ENCODE measurements at regions not wholly inside any gene's neighbourhood (a gene's known extent, or its start where the extent isn't known, plus 50 kb on each side); places are given as distances from the start of the nearest gene placed in this dataset.

DNA sequence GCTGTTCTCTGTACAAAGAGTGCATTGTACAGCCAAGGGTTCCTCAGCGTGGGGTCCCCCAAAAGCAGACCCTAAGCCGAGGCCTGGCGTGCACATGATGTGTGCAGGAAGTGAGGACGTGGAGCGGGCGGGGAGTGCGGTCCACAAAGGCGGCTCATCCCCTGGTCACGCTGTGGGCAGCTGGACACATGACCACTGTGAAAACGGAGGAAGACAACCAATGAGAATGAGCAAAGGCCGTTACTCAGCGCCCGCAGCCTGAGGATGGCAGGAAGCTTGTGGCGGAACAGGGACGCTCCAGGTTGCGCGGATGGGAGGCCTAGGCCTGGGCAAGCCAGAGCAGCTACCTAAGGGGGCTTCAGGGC, 1263.7 kb downstream of the BRD1 start:
- no peak overlapping the region for H3K27ac Mint-ChIP-seq

More for the DNA sequence above, 1263.7 kb downstream of the BRD1 start:
- no peaks in the 10 kb centered on the region for H3K36me3 Mint-ChIP-seq (ENCODE audit: low read depth)
- H3F3A ChIP-seq (replicated peaks; ENCODE audit: low read depth) = no peaks in the 10 kb centered on the region
- H3K27me3 ChIP-seq (ENCODE audit: insufficient read depth) = no peaks in the 10 kb centered on the region
- TF ChIP-seq, protein P1, sequence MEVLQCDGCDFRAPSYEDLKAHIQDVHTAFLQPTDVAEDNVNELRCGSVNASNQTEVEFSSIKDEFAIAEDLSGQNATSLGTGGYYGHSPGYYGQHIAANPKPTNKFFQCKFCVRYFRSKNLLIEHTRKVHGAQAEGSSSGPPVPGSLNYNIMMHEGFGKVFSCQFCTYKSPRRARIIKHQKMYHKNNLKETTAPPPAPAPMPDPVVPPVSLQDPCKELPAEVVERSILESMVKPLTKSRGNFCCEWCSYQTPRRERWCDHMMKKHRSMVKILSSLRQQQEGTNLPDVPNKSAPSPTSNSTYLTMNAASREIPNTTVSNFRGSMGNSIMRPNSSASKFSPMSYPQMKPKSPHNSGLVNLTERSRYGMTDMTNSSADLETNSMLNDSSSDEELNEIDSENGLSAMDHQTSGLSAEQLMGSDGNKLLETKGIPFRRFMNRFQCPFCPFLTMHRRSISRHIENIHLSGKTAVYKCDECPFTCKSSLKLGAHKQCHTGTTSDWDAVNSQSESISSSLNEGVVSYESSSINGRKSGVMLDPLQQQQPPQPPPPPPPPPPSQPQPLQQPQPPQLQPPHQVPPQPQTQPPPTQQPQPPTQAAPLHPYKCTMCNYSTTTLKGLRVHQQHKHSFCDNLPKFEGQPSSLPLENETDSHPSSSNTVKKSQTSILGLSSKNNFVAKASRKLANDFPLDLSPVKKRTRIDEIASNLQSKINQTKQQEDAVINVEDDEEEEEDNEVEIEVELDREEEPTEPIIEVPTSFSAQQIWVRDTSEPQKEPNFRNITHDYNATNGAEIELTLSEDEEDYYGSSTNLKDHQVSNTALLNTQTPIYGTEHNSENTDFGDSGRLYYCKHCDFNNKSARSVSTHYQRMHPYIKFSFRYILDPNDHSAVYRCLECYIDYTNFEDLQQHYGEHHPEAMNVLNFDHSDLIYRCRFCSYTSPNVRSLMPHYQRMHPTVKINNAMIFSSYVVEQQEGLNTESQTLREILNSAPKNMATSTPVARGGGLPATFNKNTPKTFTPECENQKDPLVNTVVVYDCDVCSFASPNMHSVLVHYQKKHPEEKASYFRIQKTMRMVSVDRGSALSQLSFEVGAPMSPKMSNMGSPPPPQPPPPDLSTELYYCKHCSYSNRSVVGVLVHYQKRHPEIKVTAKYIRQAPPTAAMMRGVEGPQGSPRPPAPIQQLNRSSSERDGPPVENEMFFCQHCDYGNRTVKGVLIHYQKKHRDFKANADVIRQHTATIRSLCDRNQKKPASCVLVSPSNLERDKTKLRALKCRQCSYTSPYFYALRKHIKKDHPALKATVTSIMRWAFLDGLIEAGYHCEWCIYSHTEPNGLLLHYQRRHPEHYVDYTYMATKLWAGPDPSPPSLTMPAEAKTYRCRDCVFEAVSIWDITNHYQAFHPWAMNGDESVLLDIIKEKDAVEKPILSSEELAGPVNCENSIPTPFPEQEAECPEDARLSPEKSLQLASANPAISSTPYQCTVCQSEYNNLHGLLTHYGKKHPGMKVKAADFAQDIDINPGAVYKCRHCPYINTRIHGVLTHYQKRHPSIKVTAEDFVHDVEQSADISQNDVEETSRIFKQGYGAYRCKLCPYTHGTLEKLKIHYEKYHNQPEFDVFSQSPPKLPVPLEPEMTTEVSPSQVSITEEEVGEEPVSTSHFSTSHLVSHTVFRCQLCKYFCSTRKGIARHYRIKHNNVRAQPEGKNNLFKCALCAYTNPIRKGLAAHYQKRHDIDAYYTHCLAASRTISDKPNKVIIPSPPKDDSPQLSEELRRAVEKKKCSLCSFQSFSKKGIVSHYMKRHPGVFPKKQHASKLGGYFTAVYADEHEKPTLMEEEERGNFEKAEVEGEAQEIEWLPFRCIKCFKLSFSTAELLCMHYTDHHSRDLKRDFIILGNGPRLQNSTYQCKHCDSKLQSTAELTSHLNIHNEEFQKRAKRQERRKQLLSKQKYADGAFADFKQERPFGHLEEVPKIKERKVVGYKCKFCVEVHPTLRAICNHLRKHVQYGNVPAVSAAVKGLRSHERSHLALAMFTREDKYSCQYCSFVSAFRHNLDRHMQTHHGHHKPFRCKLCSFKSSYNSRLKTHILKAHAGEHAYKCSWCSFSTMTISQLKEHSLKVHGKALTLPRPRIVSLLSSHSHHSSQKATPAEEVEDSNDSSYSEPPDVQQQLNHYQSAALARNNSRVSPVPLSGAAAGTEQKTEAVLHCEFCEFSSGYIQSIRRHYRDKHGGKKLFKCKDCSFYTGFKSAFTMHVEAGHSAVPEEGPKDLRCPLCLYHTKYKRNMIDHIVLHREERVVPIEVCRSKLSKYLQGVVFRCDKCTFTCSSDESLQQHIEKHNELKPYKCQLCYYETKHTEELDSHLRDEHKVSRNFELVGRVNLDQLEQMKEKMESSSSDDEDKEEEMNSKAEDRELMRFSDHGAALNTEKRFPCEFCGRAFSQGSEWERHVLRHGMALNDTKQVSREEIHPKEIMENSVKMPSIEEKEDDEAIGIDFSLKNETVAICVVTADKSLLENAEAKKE (CRISPR knock-in tag; IDR thresholded peaks at IDR 0.05) = no peak
- no peak for TF ChIP-seq EZH2 (IDR thresholded peaks at IDR 0.05; ENCODE audit: low read depth, unreplicated experiment)
- no peak for TF ChIP-seq ZNF331 (CRISPR knock-in tag; IDR thresholded peaks at IDR 0.05; ENCODE audit: low read depth)
- TF ChIP-seq, protein P2, sequence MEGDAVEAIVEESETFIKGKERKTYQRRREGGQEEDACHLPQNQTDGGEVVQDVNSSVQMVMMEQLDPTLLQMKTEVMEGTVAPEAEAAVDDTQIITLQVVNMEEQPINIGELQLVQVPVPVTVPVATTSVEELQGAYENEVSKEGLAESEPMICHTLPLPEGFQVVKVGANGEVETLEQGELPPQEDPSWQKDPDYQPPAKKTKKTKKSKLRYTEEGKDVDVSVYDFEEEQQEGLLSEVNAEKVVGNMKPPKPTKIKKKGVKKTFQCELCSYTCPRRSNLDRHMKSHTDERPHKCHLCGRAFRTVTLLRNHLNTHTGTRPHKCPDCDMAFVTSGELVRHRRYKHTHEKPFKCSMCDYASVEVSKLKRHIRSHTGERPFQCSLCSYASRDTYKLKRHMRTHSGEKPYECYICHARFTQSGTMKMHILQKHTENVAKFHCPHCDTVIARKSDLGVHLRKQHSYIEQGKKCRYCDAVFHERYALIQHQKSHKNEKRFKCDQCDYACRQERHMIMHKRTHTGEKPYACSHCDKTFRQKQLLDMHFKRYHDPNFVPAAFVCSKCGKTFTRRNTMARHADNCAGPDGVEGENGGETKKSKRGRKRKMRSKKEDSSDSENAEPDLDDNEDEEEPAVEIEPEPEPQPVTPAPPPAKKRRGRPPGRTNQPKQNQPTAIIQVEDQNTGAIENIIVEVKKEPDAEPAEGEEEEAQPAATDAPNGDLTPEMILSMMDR (conservative IDR thresholded peaks at IDR 0.05; ENCODE audit: low read depth in 2 of 2) = no peak
- TF ChIP-seq, protein P3, sequence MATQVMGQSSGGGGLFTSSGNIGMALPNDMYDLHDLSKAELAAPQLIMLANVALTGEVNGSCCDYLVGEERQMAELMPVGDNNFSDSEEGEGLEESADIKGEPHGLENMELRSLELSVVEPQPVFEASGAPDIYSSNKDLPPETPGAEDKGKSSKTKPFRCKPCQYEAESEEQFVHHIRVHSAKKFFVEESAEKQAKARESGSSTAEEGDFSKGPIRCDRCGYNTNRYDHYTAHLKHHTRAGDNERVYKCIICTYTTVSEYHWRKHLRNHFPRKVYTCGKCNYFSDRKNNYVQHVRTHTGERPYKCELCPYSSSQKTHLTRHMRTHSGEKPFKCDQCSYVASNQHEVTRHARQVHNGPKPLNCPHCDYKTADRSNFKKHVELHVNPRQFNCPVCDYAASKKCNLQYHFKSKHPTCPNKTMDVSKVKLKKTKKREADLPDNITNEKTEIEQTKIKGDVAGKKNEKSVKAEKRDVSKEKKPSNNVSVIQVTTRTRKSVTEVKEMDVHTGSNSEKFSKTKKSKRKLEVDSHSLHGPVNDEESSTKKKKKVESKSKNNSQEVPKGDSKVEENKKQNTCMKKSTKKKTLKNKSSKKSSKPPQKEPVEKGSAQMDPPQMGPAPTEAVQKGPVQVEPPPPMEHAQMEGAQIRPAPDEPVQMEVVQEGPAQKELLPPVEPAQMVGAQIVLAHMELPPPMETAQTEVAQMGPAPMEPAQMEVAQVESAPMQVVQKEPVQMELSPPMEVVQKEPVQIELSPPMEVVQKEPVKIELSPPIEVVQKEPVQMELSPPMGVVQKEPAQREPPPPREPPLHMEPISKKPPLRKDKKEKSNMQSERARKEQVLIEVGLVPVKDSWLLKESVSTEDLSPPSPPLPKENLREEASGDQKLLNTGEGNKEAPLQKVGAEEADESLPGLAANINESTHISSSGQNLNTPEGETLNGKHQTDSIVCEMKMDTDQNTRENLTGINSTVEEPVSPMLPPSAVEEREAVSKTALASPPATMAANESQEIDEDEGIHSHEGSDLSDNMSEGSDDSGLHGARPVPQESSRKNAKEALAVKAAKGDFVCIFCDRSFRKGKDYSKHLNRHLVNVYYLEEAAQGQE (IDR thresholded peaks at IDR 0.05; ENCODE audit: unreplicated experiment) = no peak
- TF ChIP-seq JUNB (IDR thresholded peaks at IDR 0.05; ENCODE audit: unreplicated experiment) = no peak
- TF ChIP-seq CREB1 (CRISPR knock-in tag; IDR thresholded peaks at IDR 0.05; ENCODE audit: low read depth) = no peak
- TF ChIP-seq, protein P4, sequence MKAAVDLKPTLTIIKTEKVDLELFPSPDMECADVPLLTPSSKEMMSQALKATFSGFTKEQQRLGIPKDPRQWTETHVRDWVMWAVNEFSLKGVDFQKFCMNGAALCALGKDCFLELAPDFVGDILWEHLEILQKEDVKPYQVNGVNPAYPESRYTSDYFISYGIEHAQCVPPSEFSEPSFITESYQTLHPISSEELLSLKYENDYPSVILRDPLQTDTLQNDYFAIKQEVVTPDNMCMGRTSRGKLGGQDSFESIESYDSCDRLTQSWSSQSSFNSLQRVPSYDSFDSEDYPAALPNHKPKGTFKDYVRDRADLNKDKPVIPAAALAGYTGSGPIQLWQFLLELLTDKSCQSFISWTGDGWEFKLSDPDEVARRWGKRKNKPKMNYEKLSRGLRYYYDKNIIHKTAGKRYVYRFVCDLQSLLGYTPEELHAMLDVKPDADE (IDR thresholded peaks at IDR 0.05) = no peak
- no peak for TF ChIP-seq EZH2phosphoT487 (IDR thresholded peaks at IDR 0.05; ENCODE audit: unreplicated experiment)
- no peak for TF ChIP-seq ZNF114 (CRISPR knock-in tag; IDR thresholded peaks at IDR 0.05)
- no peak for TF ChIP-seq STAT1 (IDR thresholded peaks at IDR 0.05; ENCODE audit: unreplicated experiment)
- no peak for TF ChIP-seq POLR2AphosphoS5 (IDR thresholded peaks at IDR 0.05; ENCODE audit: low read depth)
- TF ChIP-seq NANOG (IDR thresholded peaks at IDR 0.05; ENCODE audit: borderline replicate concordance) = no peak
- H3K4me3 ChIP-seq = no peak overlapping the region
- no peaks in the 10 kb centered on the region for H3K9me3 Mint-ChIP-seq
- H4K20me1 ChIP-seq (replicated peaks; ENCODE audit: insufficient read depth) = no peaks in the 10 kb centered on the region
- H3K79me2 ChIP-seq (replicated peaks; ENCODE audit: insufficient read depth) = no peaks in the 10 kb centered on the region
- H3K4me1 ChIP-seq (ENCODE audit: insufficient read depth) = no peaks in the 10 kb centered on the region
- H3K4me2 ChIP-seq = no peak overlapping the region
- ATAC-seq = no peak
- H3K4me3 Mint-ChIP-seq = no peak overlapping the region
- DNase-seq (ENCODE audit: low spot score) = no peak
- H3K27me3 Mint-ChIP-seq (ENCODE audit: insufficient read depth, low read depth, poor library complexity) = peaks cover 5% of the 10 kb centered on the region
- 0 out of 2 replicates have a peak, but pooled peaks cover 4% of the 10 kb centered on the region for H3K9me2 ChIP-seq (ENCODE audit: insufficient read depth)
- H3K27ac ChIP-seq (ENCODE audit: low read depth) = no peak overlapping the region
- H2AFZ ChIP-seq = no peak overlapping the region
- no peaks in the 10 kb centered on the region for H3K36me3 ChIP-seq (ENCODE audit: insufficient read depth)
- 0 out of 3 replicates have a peak, but pooled peaks cover 3% of the 10 kb centered on the region for H3K4me1 Mint-ChIP-seq

All from GM23338 (cell line).